CD4-positive, alpha-beta memory T cell (primary cell): ENCODE measurements at regions not wholly inside any gene's neighbourhood (a gene's known extent, or its start where the extent isn't known, plus 50 kb on each side); places are given as distances from the start of the nearest gene placed in this dataset.

Experiments used
- CTCF ChIA-PET: fragments of 350-600 bp; sonication (Branson Sonifier 250); formaldehyde crosslinking; loops from one replicate; lab custom pipeline; 2021; ENCODE audit warnings: inconsistent platforms; ENCODE audit not compliant: partially characterized antibody; lab: Charles Lee
- POLR2A ChIA-PET: fragments of 350-600 bp; sonication (Branson Sonifier 250); formaldehyde crosslinking; loops from one replicate; lab custom pipeline; 2021; ENCODE audit not compliant: partially characterized antibody; lab: Charles Lee
- DNase-seq, 5 donors: peaks; one replicate each; pipeline versions ENCODE4 v3.0.0 to v3.0.0-alpha.2; 2020 to 2022; ENCODE audit warnings: mixed read lengths in 1 of 5
- H3K27ac ChIP-seq: one replicate; pipeline ENCODE4 v1.7.0; 2013; ENCODE audit warnings: low read depth, low read length
- H3K27me3 ChIP-seq: 2 replicates; pipeline ENCODE4 v1.7.0; 2013; ENCODE audit warnings: mild to moderate bottlenecking, low read length, moderate library complexity; ENCODE audit not compliant: insufficient read depth
- H3K36me3 ChIP-seq: 2 replicates; pipeline ENCODE4 v1.7.0; 2013; ENCODE audit warnings: mild to moderate bottlenecking, low read length, moderate library complexity; ENCODE audit not compliant: insufficient read depth
- H3K4me1 ChIP-seq: 2 replicates; pipeline ENCODE4 v1.7.0; 2013; ENCODE audit warnings: mild to moderate bottlenecking, low read length, moderate library complexity; ENCODE audit not compliant: insufficient read depth
- H3K4me3 ChIP-seq, 2 donors: one replicate each; pipeline ENCODE4 v1.7.0; 2013; ENCODE audit warnings: low read length in 2 of 2, mild to moderate bottlenecking in 1 of 2
- H3K9me3 ChIP-seq, 2 donors: one replicate each; pipeline ENCODE4 v1.7.0; 2013; ENCODE audit warnings: low read length in 2 of 2, control low read depth in 1 of 2; ENCODE audit not compliant: control insufficient read depth in 1 of 2
- H3K27ac Mint-ChIP-seq, 7 donors: one replicate each; pipeline ENCODE4 v1.8.0; 2020 to 2021; ENCODE audit warnings: mixed read lengths in 7 of 7, mild to moderate bottlenecking in 6 of 7, inconsistent platforms in 3 of 7, moderate library complexity in 3 of 7
- H3K27me3 Mint-ChIP-seq, 2 donors: one replicate each; pipeline ENCODE4 v1.8.0; 2020 to 2021; ENCODE audit warnings: mixed read lengths in 2 of 2
- H3K36me3 Mint-ChIP-seq, 2 donors: one replicate each; pipeline ENCODE4 v1.8.0; 2020 to 2021; ENCODE audit warnings: mixed read lengths in 2 of 2, inconsistent platforms in 1 of 2, mild to moderate bottlenecking in 1 of 2
- H3K4me1 Mint-ChIP-seq, 4 donors: one replicate each; pipeline ENCODE4 v1.8.0; 2020 to 2021; ENCODE audit warnings: mixed read lengths in 4 of 4, mild to moderate bottlenecking in 1 of 4
- H3K4me3 Mint-ChIP-seq, 8 donors: one replicate each; pipeline ENCODE4 v1.8.0; 2020 to 2021; ENCODE audit warnings: mixed read lengths in 8 of 8, mild to moderate bottlenecking in 7 of 8, moderate library complexity in 6 of 8, inconsistent platforms in 3 of 8
- H3K9me3 Mint-ChIP-seq, 8 donors: one replicate each; pipeline ENCODE4 v1.8.0; 2020 to 2021; ENCODE audit warnings: mixed read lengths in 8 of 8, mild to moderate bottlenecking in 5 of 8, inconsistent platforms in 3 of 8, moderate library complexity in 1 of 8
- intact Hi-C: fragments of 100-400 bp; cut with micrococcal nuclease; formaldehyde crosslinking; loops from one replicate; pipeline ENCODE4 v1.15.1; 2023

GRCh38 chr10:91726355-91726754 lies 71.9 kb upstream of the TNKS2 start:
- ChIA-PET POLR2A (no interaction called here), CTCF (no interaction called here)
- H3K36me3 ChIP-seq = no peaks in the 10 kb centered on the region
- no peak overlapping the region for H3K4me3 ChIP-seq
- no peak overlapping the region for H3K27ac ChIP-seq
- DNase-seq = no peak
- H3K4me1 ChIP-seq = no peaks in the 10 kb centered on the region
- no peaks in the 10 kb centered on the region for H3K27me3 ChIP-seq
- Mint-ChIP-seq H3K4me3 (no peak overlapping the region), H3K27me3 (peaks cover 0 to 5% of the 10 kb centered on the region in 2 donors), H3K36me3 (no peaks in the 10 kb centered on the region), H3K9me3 (peaks cover 0 to 7% (median 0%) of the 10 kb centered on the region in 8 donors), H3K27ac (no peak overlapping the region), H3K4me1 (no peaks in the 10 kb centered on the region)
- intact Hi-C loops = no loop called here
- no peaks in the 10 kb centered on the region for H3K9me3 ChIP-seq

GRCh38 chr10:91724933-91725332 lies 73.3 kb upstream of the TNKS2 start:
- no peak overlapping the region for H3K27ac Mint-ChIP-seq
- no peaks in the 10 kb centered on the region for H3K27me3 ChIP-seq
- intact Hi-C loops = no loop called here
- H3K27ac ChIP-seq = no peak overlapping the region
- H3K36me3 ChIP-seq = no peaks in the 10 kb centered on the region
- ChIA-PET POLR2A (no interaction called here), CTCF (no interaction called here)
- no peaks in the 10 kb centered on the region for H3K4me1 Mint-ChIP-seq
- H3K9me3 Mint-ChIP-seq = peaks cover 0 to 7% (median 0%) of the 10 kb centered on the region in 8 donors
- no peak for DNase-seq
- no peak overlapping the region for H3K4me3 Mint-ChIP-seq
- no peaks in the 10 kb centered on the region for H3K4me1 ChIP-seq
- H3K4me3 ChIP-seq = no peak overlapping the region
- peaks cover 4 to 5% of the 10 kb centered on the region in 2 donors for H3K27me3 Mint-ChIP-seq
- no peaks in the 10 kb centered on the region for H3K9me3 ChIP-seq
- H3K36me3 Mint-ChIP-seq = no peaks in the 10 kb centered on the region

GRCh38 chr10:91713461-91714072 lies 80.7 kb upstream of the PPP1R3C start:
- ChIA-PET POLR2A (interaction anchor here (0.6 kb wide), 1 partner anchor 36 kb away, joined by 3 read pairs; no protein-coding TSS in a partner anchor), CTCF (no interaction called here)
- no peaks in the 10 kb centered on the region for H3K27me3 ChIP-seq
- H3K4me1 Mint-ChIP-seq = no peaks in the 10 kb centered on the region
- no peaks in the 10 kb centered on the region for H3K9me3 ChIP-seq
- no peak for DNase-seq
- H3K27ac ChIP-seq = no peak overlapping the region
- no peak overlapping the region for H3K4me3 Mint-ChIP-seq
- H3K36me3 Mint-ChIP-seq = no peaks in the 10 kb centered on the region
- intact Hi-C loops = no loop called here
- H3K27me3 Mint-ChIP-seq = peaks cover 10 to 35% of the 10 kb centered on the region in 2 donors
- no peaks in the 10 kb centered on the region for H3K4me1 ChIP-seq
- no peak overlapping the region for H3K4me3 ChIP-seq
- peaks cover 0 to 1% (median 0%) of the 10 kb centered on the region in 8 donors for H3K9me3 Mint-ChIP-seq
- no peaks in the 10 kb centered on the region for H3K36me3 ChIP-seq
- H3K27ac Mint-ChIP-seq = no peak overlapping the region

DNA sequence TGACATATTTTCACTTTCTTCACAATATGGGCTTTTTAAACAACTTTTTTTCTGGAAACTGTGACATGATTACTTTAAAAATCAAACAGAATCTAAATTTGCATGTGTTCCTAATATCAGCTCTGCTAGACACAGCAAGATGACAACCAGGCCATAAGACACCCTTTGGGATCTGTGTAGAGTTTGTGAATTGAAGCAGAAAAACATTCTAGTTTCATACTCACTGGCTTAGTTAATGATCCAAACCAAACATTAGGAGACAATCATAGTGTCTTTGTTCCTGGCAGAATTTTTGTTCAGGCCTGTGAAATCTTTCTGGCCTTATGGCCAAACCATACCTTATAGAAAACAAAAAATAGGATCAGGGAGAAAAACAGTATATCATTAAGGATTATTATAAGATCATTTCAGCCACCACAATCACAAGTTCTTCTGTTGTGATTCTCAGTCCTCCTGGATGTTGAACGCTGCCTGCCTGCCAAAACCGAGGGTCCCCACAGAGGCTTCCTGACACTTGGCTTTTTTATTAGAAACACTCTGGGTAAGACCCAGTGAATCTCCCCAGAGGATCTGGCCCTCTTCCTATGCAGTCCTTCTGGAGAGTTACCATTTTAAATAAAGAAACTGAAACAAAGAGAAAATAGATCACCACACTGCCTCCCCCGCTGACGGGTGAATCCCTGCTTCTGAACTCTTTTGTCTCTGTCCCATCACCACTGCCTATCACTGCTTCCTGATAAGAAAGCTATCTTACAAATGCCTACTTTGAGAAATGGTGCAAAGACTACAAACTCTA lies 79.2 kb upstream of the PPP1R3C start:
- no peaks in the 10 kb centered on the region for H3K36me3 Mint-ChIP-seq
- DNase-seq = no peak
- H3K27ac Mint-ChIP-seq = no peak overlapping the region
- H3K4me1 Mint-ChIP-seq = no peaks in the 10 kb centered on the region
- H3K27ac ChIP-seq = no peak overlapping the region
- H3K9me3 Mint-ChIP-seq = no peaks in the 10 kb centered on the region
- POLR2A ChIA-PET = no interaction called here
- H3K4me1 ChIP-seq = no peaks in the 10 kb centered on the region
- H3K9me3 ChIP-seq = no peaks in the 10 kb centered on the region
- no peaks in the 10 kb centered on the region for H3K36me3 ChIP-seq
- peaks cover 9 to 29% of the 10 kb centered on the region in 2 donors for H3K27me3 Mint-ChIP-seq
- CTCF ChIA-PET = no interaction called here
- H3K4me3 Mint-ChIP-seq = no peak overlapping the region
- no peaks in the 10 kb centered on the region for H3K27me3 ChIP-seq
- no peak overlapping the region for H3K4me3 ChIP-seq
- intact Hi-C loops = no loop called here

GRCh38 chr10:91709394-91709798 lies 76.5 kb upstream of the PPP1R3C start:
- DNase-seq = no peak
- Mint-ChIP-seq H3K27ac (no peak overlapping the region), H3K27me3 (peaks cover 10 to 18% of the 10 kb centered on the region in 2 donors), H3K4me3 (no peak overlapping the region), H3K36me3 (no peaks in the 10 kb centered on the region), H3K4me1 (no peaks in the 10 kb centered on the region), H3K9me3 (no peaks in the 10 kb centered on the region)
- CTCF ChIA-PET = no interaction called here
- Histone ChIP-seq H3K9me3 (no peaks in the 10 kb centered on the region), H3K4me3 (no peak overlapping the region), H3K27me3 (no peaks in the 10 kb centered on the region), H3K27ac (no peak overlapping the region), H3K36me3 (no peaks in the 10 kb centered on the region), H3K4me1 (no peaks in the 10 kb centered on the region)
- intact Hi-C loops = no loop called here
- POLR2A ChIA-PET = no interaction called here

GRCh38 chr10:91708174-91708861 lies 75.4 kb upstream of the PPP1R3C start:
- Mint-ChIP-seq H3K36me3 (no peaks in the 10 kb centered on the region), H3K27me3 (peaks cover 4 to 9% of the 10 kb centered on the region in 2 donors), H3K4me1 (no peaks in the 10 kb centered on the region), H3K9me3 (no peaks in the 10 kb centered on the region), H3K27ac (no peak overlapping the region), H3K4me3 (no peak overlapping the region)
- DNase-seq = no peak
- Histone ChIP-seq H3K9me3 (no peaks in the 10 kb centered on the region), H3K4me1 (no peaks in the 10 kb centered on the region), H3K27me3 (no peaks in the 10 kb centered on the region), H3K36me3 (no peaks in the 10 kb centered on the region), H3K4me3 (no peak overlapping the region), H3K27ac (no peak overlapping the region)
- ChIA-PET POLR2A (no interaction called here), CTCF (no interaction called here)
- intact Hi-C loops = no loop called here

- Mint-ChIP-seq H3K36me3 (no peaks in the 10 kb centered on the region), H3K27ac (no peak overlapping the region), H3K4me1 (no peaks in the 10 kb centered on the region), H3K9me3 (no peaks in the 10 kb centered on the region), H3K4me3 (no peak overlapping the region), H3K27me3 (peaks cover 4 to 8% of the 10 kb centered on the region in 2 donors)
- DNase-seq = no peak
- intact Hi-C loops = no loop called here
- no peak overlapping the region for H3K4me3 ChIP-seq
- POLR2A ChIA-PET = no interaction called here
- H3K27me3 ChIP-seq = no peaks in the 10 kb centered on the region
- H3K9me3 ChIP-seq = no peaks in the 10 kb centered on the region
- CTCF ChIA-PET = no interaction called here
- no peaks in the 10 kb centered on the region for H3K4me1 ChIP-seq
- no peaks in the 10 kb centered on the region for H3K36me3 ChIP-seq
- no peak overlapping the region for H3K27ac ChIP-seq
These were observed 74.4 kb upstream of the PPP1R3C start for GRCh38 chr10:91707236-91707635.
